Activated T-cell treated with anti-CD3 and anti-CD28 coated beads, Interleukin-2, amount 50 U/mL, for 24 hours (primary cell): ENCODE measurements at regions not wholly inside any gene's neighbourhood (a gene's known extent, or its start where the extent isn't known, plus 50 kb on each side); places are given as distances from the start of the nearest gene placed in this dataset.

Experiments used
- DNase-seq: peaks from one replicate; pipeline ENCODE4 v3.0.0-alpha.2; 2020
- H3K27ac Mint-ChIP-seq: 2 replicates; pipeline ENCODE4 v1.8.0; 2020; ENCODE audit warnings: mild to moderate bottlenecking, mixed read lengths
- H3K27me3 Mint-ChIP-seq: 2 replicates; pipeline ENCODE4 v1.8.0; 2020; ENCODE audit warnings: mixed read lengths
- H3K36me3 Mint-ChIP-seq: 2 replicates; pipeline ENCODE4 v1.8.0; 2020; ENCODE audit warnings: low read depth, mixed read lengths
- H3K4me1 Mint-ChIP-seq: 2 replicates; pipeline ENCODE4 v1.8.0; 2020; ENCODE audit warnings: low read depth, mixed read lengths
- H3K4me3 Mint-ChIP-seq: 2 replicates; pipeline ENCODE4 v1.8.0; 2020; ENCODE audit warnings: mild to moderate bottlenecking, moderate library complexity, mixed read lengths
- H3K9me3 Mint-ChIP-seq: 2 replicates; pipeline ENCODE4 v1.8.0; 2020; ENCODE audit warnings: mixed read lengths

DNA sequence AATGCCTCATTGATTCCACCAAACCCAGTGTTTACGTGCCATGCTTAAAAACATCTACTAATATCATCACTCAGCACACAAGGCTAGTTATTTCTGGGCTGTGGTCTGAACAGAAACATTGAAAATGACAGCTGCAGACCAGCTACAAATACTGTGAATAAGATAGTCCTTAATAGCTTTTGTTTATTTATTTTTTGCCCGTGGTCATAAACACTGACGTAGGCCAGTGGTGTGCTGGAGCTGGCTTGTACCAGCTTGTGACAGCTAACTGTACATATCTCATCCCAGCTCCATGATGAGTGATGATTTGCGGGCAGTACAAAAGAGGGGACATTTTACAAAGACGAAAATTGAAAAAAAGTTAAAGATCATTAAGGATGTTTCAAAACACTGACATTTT, 1057.0 kb downstream of the EPHA7 start:
- Mint-ChIP-seq H3K9me3 (peaks cover 8% of the 10 kb centered on the region), H3K4me1 (no peaks in the 10 kb centered on the region), H3K27me3 (no peaks in the 10 kb centered on the region), H3K27ac (no peak overlapping the region), H3K36me3 (no peaks in the 10 kb centered on the region), H3K4me3 (no peak overlapping the region)
- no peak for DNase-seq

DNA sequence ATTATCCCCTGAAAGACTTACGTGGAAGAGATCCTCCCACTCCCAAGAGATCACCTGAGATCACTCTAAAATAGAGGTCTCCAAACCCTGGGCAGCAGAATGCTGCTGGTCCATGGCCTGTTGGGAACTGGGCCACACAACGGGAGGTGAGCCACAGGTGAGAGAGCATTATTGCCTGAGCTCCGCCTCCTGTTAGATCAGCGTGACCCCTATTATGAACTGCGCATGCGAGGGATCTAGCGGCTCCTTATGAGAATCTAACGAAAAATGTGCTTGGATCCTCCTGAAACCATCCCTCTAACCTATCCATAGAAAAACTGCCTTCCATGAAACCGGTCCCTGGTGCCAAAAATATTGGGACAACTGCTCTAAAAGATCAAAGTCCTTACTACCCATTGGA, 1057.4 kb downstream of the EPHA7 start:
- DNase-seq: no peak
- H3K27me3 Mint-ChIP-seq: no peaks in the 10 kb centered on the region
- H3K27ac Mint-ChIP-seq: no peak overlapping the region

DNA sequence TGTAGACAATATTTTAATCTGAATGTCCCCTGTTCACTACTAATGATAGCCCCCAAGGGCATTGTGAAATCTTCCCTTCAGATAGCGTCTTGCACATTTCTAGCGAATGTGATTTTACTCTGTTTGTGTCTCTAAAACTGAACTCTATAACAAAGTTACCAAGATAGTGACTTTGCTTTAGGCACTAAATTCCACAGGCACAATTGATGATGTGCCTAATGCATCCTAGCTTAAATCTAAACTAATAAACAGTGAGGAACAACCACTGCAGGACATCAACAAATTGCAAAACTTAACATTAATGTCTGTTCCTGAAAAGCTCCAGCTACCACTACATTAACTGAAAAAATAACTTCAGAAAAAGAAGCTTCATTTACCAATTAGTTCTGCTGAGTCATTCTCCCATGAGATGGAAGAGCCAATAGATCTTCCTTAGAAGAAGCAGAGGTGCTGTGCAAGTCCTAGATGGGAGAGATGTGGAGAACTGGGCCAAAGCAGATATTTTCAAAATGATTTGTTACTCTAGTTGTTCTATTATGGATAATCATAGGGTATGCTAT, 1065.0 kb downstream of the EPHA7 start:
- no peak for DNase-seq
- Mint-ChIP-seq H3K27ac (no peak overlapping the region), H3K27me3 (no peaks in the 10 kb centered on the region), H3K36me3 (no peaks in the 10 kb centered on the region), H3K4me3 (no peak overlapping the region), H3K9me3 (peaks cover 4% of the 10 kb centered on the region), H3K4me1 (no peaks in the 10 kb centered on the region)

More for the DNA sequence above, 1057.4 kb downstream of the EPHA7 start:
- Mint-ChIP-seq H3K36me3 (no peaks in the 10 kb centered on the region), H3K9me3 (peaks cover 8% of the 10 kb centered on the region), H3K4me1 (no peaks in the 10 kb centered on the region), H3K4me3 (no peak overlapping the region)

DNA sequence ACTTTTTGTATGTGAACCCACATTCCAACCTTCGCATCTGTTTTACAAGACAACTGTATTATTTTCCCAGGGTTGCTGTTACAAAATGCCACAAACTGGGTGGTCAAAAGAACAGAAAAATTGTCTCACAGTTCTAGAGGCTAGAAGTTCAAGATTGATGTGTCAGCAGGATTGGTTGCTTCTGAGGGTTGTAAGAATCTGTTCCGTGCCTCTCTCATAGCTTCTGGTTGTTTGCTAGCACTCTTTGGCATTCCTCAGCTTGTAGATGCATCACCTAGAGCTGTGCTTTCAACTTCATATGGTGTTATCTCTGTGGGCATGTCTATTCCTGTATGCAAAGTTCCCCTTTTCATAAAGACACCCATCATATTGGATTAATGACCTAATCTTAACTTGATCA, 1067.2 kb downstream of the EPHA7 start:
- Mint-ChIP-seq H3K36me3 (no peaks in the 10 kb centered on the region), H3K9me3 (peaks cover 4% of the 10 kb centered on the region), H3K4me1 (no peaks in the 10 kb centered on the region), H3K4me3 (no peak overlapping the region), H3K27ac (no peak overlapping the region), H3K27me3 (no peaks in the 10 kb centered on the region)
- no peak for DNase-seq

DNA sequence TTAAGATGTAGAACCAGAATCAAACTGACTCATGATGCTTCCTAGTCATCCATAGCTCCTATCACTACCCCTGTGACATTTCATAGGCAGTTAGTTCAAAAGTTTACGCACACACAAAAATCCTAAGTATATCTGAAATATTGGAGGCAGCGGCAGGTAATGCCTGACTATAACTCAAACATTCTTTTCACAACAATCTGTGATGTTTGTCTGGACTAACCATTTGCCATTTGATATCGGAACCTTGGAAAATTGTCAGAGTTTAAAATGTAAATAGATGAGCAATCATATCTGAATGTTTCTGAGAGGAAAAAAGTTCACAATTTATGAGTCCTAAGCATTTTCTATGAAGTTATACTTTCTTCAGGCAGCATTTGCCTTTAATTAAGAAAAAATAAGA, 1078.2 kb downstream of the EPHA7 start:
- no peak overlapping the region for H3K27ac Mint-ChIP-seq
- no peaks in the 10 kb centered on the region for H3K9me3 Mint-ChIP-seq
- H3K4me3 Mint-ChIP-seq: no peak overlapping the region
- H3K36me3 Mint-ChIP-seq: no peaks in the 10 kb centered on the region
- H3K27me3 Mint-ChIP-seq: no peaks in the 10 kb centered on the region
- no peak for DNase-seq
- H3K4me1 Mint-ChIP-seq: no peaks in the 10 kb centered on the region

DNA sequence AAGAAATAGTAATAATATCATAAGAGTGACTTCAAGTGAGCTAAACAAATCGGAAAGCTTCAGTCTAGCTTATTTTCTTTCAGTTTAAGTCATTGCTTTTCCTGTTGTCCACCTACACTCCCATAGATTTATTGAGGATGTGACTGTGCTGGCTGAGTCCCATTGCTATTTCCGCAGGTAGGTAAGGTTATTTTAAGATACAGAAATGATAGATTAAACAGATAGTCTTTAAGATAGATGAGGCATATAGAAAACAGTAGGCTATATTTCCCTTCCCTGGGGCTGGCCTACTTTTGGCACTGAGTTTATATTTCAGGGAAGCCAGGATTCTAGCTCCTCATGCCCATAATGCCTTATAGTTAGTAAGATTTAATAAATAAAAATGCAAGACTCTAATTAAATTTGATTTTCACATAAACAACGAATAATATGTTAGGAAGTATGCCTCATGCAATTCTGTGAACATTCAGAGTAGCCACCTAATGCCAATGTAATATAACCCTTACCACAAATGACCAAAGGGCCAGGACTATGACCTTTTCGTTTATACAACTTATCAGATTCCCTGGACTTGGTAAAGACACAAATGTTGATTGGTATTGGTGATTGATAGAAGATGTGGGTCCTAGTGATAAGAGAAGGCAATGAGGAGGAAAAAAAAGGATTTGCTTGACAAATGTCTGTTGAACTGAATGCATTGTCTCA, 1079.3 kb downstream of the EPHA7 start:
- Mint-ChIP-seq H3K4me3 (no peak overlapping the region), H3K27ac (no peak overlapping the region)

DNA sequence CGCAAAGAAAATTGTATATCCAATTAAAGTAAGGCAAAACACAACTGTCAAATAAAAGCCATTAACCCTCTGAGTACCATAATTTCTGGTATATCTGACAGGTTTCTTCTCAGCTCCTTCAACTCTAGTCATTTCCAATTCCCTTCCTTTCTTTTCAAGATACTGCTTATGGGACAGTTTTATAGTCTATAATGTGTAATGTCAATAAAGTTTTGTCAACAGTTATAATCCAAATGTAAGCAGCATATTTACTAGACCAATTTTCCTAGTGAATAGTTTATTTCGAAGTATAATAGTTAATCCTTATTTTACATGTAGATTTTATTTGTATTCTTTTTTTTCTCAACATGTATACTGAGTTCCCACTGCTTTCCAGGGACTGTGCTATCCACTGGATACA, 1081.8 kb downstream of the EPHA7 start:
- Mint-ChIP-seq H3K4me3 (no peak overlapping the region), H3K27ac (no peak overlapping the region)

More for the DNA sequence above, 1079.3 kb downstream of the EPHA7 start:
- Mint-ChIP-seq H3K4me1 (no peaks in the 10 kb centered on the region), H3K36me3 (no peaks in the 10 kb centered on the region), H3K9me3 (no peaks in the 10 kb centered on the region), H3K27me3 (no peaks in the 10 kb centered on the region)
- no peak for DNase-seq

DNA sequence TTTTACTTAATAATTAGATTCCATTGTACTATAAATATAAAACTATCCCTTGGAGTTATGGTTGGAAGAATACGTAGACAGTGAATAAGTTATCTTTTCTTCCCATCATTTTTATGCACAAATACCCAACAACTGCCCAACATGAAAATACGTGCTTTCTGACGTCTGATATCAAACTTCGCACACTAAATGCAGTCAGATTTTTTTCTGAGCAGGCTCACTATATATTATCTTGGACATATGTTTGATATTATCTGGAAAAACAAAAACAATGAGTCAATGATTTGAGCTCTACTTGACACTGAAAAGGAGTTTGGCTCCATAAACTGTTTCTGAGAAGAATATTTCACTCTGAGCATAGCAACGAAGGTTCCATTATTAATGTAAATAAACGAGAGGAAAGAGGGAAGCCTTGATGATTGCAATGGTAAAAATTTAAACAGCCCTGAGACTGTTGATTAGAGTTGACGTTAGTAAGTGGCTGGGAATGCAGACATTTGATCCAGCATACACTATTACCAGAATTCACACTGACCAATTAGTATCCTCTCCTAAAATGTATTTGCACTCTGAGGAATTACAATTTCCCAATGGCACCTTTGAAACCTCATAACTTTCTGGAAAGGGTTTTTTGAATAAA, 1090.0 kb downstream of the EPHA7 start:
- no peak overlapping the region for H3K27ac Mint-ChIP-seq
- H3K4me1 Mint-ChIP-seq: no peaks in the 10 kb centered on the region
- H3K27me3 Mint-ChIP-seq: no peaks in the 10 kb centered on the region
- H3K4me3 Mint-ChIP-seq: no peak overlapping the region
- H3K9me3 Mint-ChIP-seq: no peaks in the 10 kb centered on the region
- H3K36me3 Mint-ChIP-seq: no peaks in the 10 kb centered on the region
- no peak for DNase-seq

More for the DNA sequence above, 1081.8 kb downstream of the EPHA7 start:
- no peak for DNase-seq
- H3K27me3 Mint-ChIP-seq: no peaks in the 10 kb centered on the region
- H3K36me3 Mint-ChIP-seq: no peaks in the 10 kb centered on the region
- H3K9me3 Mint-ChIP-seq: no peaks in the 10 kb centered on the region
- H3K4me1 Mint-ChIP-seq: no peaks in the 10 kb centered on the region

DNA sequence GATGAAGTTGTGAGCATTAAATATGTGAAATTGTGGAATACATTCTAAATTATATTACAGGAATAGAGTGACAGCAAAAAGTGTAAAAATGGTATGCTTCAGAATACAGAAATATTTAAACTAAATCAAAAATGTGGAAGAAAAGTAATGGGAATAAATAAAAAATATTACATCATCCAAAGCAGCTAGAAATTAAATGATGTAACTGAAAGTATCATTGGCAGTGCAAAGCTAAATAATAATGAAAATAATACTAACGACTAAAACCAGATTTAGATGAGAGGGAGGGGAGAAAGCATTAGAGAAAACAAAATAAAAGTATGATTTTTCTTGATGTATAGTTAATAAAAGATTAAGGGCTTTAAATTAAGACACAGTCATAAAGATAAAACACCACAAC, 1104.0 kb downstream of the EPHA7 start:
- peaks cover 3% of the 10 kb centered on the region for H3K9me3 Mint-ChIP-seq
- no peaks in the 10 kb centered on the region for H3K4me1 Mint-ChIP-seq
- no peak for DNase-seq
- H3K36me3 Mint-ChIP-seq: no peaks in the 10 kb centered on the region
- H3K4me3 Mint-ChIP-seq: no peak overlapping the region
- H3K27me3 Mint-ChIP-seq: no peaks in the 10 kb centered on the region
- no peak overlapping the region for H3K27ac Mint-ChIP-seq

DNA sequence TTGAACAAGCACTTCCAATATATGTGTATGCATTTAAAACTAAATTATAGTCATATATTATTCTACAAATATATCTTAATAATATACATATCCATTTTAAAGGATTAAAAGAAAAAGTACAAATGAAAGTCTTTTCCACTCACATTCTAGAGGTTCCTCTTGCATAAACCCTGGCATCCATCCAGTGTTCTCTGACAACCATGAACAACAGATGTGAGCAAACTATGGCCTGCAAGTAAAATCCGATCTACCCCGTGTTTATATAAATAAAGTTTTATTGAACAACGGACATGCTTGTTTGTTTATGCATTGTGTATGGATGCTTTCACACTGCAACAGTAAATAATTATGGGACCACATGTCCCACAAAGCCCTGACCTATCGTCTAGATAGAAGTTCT, 1122.3 kb downstream of the EPHA7 start:
- Mint-ChIP-seq H3K27me3 (no peaks in the 10 kb centered on the region), H3K36me3 (no peaks in the 10 kb centered on the region), H3K9me3 (peaks cover 5% of the 10 kb centered on the region), H3K27ac (no peak overlapping the region), H3K4me3 (no peak overlapping the region), H3K4me1 (no peaks in the 10 kb centered on the region)
- no peak for DNase-seq

DNA sequence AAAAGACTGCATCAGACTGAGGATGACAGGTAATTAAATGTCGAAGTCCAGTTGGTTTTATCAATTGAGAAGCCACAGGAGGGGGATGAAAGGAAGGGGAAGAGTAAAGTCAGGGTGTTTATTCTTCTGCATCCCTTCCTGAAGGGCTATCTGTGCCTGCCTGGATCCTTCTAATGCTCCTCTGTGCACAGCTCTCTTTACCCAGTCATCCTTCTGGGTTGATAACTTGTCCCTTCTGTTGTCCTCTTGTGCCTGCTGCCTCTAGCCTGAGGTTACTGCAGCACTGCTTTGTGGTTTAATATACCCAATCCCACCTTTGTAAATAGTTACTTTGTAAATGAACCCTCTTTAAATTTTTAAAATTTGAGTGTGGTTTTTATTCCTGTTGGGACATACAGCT, 1127.3 kb downstream of the EPHA7 start:
- no peaks in the 10 kb centered on the region for H3K4me1 Mint-ChIP-seq
- H3K27ac Mint-ChIP-seq: no peak overlapping the region
- peaks cover 8% of the 10 kb centered on the region for H3K9me3 Mint-ChIP-seq
- H3K36me3 Mint-ChIP-seq: no peaks in the 10 kb centered on the region
- no peak for DNase-seq
- H3K4me3 Mint-ChIP-seq: no peak overlapping the region
- H3K27me3 Mint-ChIP-seq: no peaks in the 10 kb centered on the region

DNA sequence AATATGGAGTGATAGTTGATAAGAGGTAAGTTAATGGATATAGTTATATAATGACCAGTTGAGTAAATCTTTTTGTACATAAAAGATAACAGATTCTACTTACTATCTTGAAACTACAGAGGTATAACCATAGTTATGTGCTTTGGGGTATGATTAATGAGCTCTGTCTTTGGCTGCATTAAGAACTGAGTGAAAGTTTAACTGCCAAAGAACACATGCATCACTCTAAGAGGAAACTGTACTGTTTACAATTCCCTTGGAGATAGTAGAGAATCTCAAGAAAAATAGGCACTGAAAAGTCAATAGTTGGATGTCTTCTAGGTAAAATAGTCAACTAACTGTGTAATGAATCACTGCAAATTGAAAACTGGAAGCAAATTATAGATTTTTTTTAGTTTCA, 1129.5 kb downstream of the EPHA7 start:
- H3K4me3 Mint-ChIP-seq: no peak overlapping the region
- no peaks in the 10 kb centered on the region for H3K27me3 Mint-ChIP-seq
- no peak for DNase-seq
- H3K27ac Mint-ChIP-seq: no peak overlapping the region
- H3K4me1 Mint-ChIP-seq: no peaks in the 10 kb centered on the region
- no peaks in the 10 kb centered on the region for H3K36me3 Mint-ChIP-seq
- peaks cover 8% of the 10 kb centered on the region for H3K9me3 Mint-ChIP-seq

DNA sequence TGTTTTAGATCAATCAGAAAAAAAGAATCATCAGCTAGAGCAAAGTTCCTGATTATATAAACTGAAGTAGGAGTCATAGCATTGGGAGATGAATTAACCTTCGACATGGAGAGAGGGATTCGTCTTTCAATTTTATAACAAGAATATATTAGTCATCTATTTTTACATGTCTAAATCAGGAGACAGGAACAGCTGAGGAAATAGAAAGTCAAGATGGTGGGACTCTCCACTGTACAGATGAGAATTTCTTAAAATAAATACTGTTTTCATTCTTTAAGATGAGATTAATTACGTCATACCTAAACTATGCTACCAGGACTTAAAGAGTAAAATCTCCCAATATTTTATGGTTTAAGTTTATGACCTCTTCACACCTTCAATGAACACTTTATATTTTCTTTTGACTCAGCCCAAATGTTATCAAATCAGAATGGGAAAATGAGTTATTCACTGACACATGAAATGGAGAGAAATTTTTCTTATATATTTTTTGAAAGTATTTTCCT, 1137.7 kb downstream of the EPHA7 start:
- Mint-ChIP-seq H3K27ac (no peak overlapping the region), H3K4me3 (no peak overlapping the region), H3K4me1 (no peaks in the 10 kb centered on the region), H3K9me3 (no peaks in the 10 kb centered on the region), H3K27me3 (no peaks in the 10 kb centered on the region), H3K36me3 (no peaks in the 10 kb centered on the region)
- no peak for DNase-seq

DNA sequence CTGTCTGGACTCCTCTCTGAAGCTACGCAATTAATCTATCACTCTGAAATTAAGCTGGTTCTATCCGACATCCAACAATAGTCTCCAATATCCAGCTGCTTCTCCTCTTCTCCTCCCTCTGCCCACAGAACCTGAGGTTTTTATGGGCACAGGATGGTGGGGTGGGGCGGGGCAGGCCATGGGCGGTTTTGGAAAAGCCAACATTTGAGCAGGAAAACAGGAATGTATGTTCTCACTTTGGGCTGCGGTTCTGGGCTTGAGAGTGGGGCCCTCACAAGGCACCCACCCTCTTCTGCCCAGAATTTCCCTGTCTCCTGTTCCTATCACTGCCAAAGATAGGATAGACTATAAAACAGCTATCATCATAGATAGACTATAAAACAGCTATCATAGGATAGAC, 1144.2 kb downstream of the EPHA7 start:
- Mint-ChIP-seq H3K27me3 (no peaks in the 10 kb centered on the region), H3K9me3 (peaks cover 2% of the 10 kb centered on the region), H3K4me3 (no peak overlapping the region), H3K27ac (no peak overlapping the region), H3K36me3 (no peaks in the 10 kb centered on the region), H3K4me1 (no peaks in the 10 kb centered on the region)
- DNase-seq: no peak

DNA sequence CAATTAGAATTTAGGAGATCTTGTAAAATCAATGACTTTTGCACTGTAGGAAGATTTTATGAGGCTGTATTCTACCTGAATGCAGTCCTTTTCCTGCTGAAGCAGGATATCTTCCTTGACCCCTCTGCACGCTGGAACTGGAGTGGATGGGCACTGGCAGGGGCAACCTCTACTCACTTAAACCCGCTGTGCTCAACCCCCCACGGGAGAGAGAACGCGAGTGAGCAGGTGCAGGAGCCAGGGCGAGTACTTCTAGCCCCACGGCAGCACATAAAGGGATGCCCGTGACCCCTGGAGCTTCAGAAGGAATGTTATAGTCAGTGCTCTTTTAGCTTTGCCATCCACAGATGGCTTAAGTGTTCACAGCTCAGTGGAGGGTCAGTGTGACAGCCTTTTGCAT, 1144.8 kb downstream of the EPHA7 start:
- H3K4me1 Mint-ChIP-seq: no peaks in the 10 kb centered on the region
- peaks cover 5% of the 10 kb centered on the region for H3K9me3 Mint-ChIP-seq
- H3K27me3 Mint-ChIP-seq: no peaks in the 10 kb centered on the region
- no peak overlapping the region for H3K27ac Mint-ChIP-seq
- no peak overlapping the region for H3K4me3 Mint-ChIP-seq
- no peak for DNase-seq
- no peaks in the 10 kb centered on the region for H3K36me3 Mint-ChIP-seq
